GM19324 (cell line): ENCODE measurements at regions not wholly inside any gene's neighbourhood (a gene's known extent, or its start where the extent isn't known, plus 50 kb on each side); places are given as distances from the start of the nearest gene placed in this dataset.

Source experiments
- ATAC-seq: cut with Tn5 transposase; IDR thresholded peaks from one replicate; pipeline ENCODE4 v1.9.1; 2021; ENCODE audit warnings: mild to moderate bottlenecking, moderate library complexity; ENCODE audit not compliant: unreplicated experiment, low FRiP score

DNA sequence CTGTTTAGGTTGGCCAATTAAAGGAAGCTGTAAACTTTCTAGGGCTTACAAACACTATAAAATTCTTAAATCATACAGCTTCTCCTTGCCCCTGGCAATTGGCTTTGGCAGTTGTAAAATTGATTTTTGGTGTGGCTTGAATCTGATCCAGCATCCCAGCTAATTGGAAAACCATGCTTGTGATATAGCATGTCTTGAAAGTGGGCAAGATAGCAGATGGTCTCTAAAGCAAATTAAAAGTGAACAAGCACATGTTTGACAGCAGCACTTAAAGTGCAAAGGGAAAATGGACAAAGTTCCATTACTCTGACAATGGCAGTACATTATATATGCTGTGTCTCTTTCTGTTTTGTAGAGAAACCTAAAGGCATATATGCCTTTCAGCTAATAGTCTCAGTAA is 302.9 kb upstream of the NXPH2 start:
- no peak for ATAC-seq

DNA sequence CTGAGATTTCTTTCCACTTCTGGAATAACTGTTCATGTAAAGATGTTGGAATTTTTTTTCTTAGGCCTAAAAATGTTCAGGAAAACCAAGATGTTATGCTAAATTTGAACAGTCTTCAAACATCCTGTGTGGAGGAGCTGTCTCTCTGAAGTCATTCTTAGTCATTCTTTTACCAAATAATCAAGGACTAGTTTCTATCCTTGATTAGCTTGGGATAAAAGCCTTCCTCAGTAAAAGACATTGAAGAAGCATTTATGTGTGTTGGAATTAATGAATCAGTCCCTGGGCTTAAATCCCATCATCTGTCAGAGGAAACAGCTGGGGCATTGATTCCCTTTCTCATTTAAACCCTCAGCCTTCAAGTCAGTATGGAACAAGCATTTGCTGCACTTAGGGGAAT is 300.1 kb upstream of the NXPH2 start:
- ATAC-seq = no peak

DNA sequence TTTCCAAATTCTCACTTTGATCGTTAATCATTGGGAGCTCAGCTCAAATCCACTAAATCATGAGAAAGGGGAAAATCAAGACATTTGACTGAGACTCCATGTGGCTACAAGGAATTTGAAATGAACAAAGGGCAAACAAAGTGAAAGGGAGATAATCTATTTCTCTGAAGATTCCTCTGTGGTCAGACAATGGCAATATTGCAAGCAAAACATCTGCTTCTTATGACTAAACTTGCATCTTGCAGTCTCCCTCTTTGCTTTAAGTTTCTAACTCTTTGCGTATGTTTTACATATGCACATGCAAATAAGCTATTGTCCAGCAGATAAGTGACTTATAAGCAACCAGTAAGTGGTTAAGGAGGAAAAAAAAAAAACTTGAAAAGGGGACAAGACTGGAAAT is 299.1 kb upstream of the NXPH2 start:
- no peak for ATAC-seq

DNA sequence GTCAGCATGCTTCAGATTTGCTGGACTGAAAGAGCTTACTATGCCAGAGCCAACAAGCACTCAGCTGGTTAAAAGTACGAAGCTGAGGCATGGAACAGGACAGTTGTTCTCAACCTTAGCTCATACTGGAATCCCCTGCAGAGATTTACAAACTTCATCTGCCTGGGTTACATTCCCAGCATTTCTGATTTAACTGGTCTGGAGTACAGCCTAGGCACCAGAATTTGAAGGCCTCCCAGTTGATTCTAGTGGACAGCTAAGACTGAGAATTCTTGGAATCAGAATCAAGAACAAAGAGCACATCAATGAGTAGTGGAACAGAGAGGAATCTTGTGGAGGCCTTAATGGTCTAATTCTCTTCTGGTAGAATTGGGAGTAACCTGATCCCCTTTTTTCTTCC is 298.2 kb upstream of the NXPH2 start:
- ATAC-seq = no peak

DNA sequence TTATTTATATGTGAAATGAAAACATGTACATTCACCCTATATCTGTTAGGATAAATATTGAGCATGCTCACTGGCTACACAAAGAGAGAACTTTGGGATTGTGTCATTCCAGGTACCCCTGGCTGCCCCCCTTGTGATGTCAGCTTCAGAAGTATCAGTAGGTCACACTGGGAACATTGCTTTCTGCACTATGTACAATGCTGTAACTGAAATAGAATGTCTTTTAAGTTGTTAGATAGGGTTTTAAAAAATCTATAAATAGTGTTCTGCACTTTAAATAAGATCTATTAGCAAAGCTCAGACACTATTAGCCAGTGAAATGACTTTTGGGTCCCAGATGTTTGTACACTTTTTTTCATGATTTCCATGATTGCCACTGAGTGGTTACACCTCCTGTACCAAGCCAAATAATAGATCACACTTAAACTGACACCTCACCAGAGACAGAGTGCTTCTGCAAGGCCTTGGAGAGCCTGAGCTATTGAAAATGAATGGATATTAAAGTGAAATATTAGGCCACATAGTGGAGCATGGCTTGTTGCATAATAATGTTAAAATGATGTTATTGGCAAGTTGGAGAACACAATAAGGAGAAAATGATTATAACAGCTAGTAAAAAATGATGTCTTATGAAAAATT is 297.0 kb upstream of the NXPH2 start:
- ATAC-seq = no peak

DNA sequence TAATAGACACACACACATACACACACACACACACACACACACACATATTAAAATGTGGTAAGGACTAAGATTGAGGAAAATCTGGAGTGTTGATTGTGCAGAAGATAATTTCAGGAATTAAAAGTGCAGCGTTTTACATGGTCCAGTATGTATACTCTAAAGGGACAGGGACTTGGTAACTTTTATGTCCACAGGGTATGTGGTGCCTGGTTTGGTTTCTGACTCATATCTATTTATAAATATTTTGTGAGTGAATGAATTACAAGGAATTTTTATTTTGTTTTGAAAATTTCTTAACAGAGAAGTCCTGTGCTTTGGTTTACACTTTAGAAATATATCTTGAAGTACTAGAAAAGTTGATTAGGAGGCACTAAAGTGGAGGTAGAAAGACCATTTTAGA is 287.7 kb upstream of the NXPH2 start:
- ATAC-seq = no peak

DNA sequence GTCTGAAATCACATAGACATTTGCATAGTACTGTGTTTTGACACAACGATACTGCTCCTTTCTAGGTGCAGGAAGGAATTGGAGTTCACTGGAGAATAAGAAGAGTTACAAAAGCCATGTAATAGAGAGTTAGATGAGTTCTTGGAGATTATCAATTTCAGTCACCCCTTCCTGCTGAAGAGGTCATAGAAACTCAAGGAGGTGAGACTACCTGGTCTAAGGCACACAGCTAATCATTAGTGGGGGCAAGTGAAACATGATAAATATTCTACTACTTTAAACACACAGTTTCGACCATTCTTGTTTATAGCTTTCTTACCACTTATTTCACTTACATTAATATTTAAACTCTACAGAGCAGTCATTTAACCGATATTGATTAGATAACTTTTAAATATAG is 286.9 kb upstream of the NXPH2 start:
- no peak for ATAC-seq

DNA sequence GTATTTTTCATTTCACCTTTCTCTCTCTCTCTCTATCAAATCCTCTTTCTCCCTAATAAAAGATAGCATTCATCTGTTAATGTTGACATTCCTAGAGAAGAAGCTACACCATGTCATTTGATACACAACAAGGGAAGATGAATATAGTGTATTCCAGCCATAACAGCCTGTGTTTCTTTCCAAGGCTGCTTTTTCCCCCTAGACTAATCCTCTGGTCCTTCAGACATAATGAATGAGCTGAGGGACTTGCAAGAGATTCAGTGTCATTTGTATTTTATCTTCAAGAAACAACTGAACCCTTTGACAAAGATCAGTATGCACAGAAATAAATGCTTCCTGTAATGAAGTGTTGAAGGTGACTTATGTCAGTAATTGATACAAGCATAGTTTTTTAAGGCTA is 284.0 kb upstream of the NXPH2 start:
- ATAC-seq = no peak

DNA sequence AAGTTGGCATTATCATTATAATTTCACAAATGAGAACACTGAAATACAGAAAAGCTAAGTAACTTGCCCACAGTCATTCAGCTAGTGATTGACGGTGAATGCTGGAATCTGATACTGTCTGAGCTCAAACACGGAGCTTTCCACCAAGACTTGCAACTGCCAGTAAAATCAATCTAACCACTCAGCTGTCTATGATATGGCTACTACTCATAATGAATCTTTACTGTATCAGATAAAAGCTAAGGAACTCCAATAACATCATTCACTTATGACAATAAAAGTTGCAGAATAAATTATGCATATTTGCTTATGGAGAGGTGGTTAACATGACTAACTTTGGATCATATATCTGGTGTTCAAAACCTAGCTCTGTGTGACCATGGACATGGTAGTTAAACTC is 279.4 kb upstream of the NXPH2 start:
- ATAC-seq = no peak

DNA sequence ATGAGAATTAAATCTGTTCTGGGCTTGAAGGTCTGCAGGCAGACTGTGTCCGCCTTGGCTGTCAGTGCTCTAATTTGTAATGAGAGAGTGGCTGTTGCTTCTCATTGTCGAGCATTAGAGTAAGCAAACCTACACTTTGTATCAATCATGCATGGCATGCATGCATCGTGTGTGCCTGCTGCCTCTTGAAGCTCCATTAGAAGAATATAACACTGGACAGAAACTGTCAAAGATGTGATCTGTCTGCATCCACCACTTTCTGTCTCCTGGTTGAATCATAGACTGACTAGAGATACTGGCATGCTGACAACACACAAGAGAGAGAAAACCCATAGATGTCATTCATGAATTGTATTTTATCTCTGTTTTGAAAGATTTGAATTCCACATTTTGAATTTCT is 275.0 kb upstream of the NXPH2 start:
- no peak for ATAC-seq

DNA sequence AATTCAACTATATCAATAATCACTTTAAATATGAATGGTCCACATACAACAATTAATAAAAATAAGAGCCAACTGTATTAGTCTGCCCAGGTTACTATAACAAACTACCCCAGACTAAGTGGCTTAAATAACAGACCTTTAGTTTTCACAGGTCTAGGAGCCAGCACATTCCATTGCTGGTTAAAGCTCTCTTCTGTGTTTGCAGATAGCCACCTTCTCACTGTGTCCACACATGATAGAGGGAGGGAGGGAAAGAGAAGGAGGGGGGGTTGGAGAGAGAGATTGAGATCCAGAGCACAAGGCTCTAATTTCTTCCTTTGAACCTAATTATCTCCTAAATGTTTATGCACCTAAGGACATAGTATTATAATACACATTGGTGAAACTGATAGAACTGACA is 267.8 kb upstream of the NXPH2 start:
- no peak for ATAC-seq

DNA sequence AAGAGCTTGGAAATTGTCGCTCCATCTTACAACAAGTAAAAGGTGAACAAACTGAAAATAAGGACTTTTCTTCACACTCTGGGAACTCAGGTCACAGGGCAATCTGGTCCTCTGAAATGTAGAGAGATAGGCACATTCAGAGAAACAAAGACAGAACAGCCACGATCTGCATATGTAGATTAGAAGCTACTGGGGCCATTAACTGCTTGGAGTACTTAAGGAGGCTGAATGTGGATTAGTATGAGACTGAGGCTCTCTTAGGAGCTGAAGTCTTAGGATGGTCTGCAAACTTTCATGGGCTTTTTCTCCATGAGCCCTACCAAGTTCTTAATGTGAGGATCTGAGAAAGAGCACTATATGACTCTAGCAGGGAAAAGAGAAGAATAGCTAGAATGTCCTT is 265.3 kb upstream of the NXPH2 start:
- ATAC-seq = no peak

DNA sequence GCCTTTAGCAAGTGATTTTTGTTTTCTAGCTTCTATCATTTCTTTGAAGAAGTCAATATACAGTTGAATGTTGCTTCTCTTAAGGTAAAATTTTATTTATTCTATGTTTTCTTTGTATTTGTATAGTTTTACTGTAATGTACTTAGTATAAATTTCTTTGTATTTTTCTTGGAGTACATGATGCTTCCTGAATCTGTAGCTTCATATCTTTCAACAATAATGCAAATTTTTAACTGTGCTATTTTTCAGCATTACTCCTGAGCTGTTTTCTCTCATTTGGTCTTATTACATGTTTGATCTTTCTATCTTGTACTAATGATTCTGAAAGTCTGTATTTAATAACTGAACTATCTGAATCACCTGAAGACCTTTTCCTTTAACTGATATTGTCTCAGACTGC is 253.9 kb upstream of the NXPH2 start:
- no peak for ATAC-seq

DNA sequence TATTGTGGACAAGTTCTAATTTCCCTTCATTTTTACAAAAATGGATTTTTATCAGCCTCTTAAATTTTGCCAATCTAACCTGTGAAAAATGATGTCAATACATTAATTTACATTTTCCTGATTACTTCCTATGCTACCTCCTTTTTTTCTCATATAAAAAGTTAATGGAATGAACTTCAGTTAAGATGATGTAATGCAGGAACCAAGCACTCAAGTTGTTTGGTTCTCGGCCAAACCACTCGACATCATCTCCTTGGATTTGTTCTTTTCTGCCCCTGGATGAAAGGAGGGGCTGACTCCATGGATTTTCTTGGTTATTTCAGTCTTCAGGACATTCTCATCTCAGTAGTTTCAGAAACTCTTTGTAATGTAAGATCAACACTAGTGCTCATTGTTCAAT is 253.1 kb upstream of the NXPH2 start:
- no peak for ATAC-seq

DNA sequence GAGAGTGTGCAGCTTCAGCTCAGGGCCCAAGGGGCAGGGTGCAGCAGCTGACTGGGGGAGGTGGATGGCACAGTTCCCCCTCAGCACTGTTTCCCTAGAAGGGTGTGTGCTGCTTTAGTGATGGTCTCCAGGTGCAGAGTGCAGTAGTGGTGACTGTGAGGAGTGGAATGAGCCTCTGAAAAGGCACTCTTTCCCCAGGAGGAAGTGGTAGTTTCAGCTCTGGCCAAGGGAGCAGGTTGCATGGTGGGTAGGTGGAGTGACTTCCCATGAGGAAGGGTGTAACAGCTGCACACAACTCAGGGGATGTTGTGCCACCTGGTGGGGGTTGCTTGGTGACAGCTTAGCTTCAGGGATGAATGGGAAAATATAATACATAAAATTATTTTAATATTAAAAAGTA is 251.5 kb upstream of the NXPH2 start:
- ATAC-seq = no peak

DNA sequence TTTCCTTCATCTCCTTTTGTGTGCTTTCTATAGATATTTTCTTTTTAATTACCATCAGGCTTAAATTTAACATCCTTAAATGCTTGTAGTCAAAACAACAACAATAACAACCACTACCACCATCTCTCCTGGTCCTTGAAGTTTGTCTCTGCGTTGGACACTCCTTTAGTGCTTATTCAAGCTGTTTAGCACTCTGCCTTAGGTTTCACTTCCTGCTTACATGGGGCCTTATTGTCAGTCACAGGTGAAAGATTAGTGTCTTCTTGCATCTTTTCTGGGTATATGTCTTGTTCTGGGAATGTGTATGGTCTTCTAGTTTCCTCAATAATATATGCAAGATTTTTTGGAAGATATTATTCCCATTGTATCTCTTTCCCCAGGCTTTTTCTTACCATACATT is 240.1 kb upstream of the NXPH2 start:
- ATAC-seq = no peak

DNA sequence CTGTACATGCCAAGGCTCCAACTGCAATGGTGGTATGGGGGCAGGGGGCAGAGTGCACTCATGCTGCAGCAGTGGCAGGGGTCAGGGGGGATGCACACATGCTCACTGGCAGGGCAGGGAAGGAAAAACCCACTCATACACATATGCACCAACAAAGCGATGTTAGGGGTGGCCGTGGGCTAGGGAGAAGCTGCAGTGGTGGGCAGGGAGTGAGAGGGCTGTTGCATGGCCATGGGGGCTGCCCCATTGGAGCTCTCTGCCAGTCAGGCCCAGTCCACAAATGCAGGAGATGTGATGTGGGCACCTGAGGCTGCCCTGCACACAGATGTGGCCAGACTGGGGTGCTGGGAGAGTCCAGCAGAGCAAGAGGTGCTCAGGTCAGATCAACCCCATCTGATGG is 238.1 kb upstream of the NXPH2 start:
- no peak for ATAC-seq

DNA sequence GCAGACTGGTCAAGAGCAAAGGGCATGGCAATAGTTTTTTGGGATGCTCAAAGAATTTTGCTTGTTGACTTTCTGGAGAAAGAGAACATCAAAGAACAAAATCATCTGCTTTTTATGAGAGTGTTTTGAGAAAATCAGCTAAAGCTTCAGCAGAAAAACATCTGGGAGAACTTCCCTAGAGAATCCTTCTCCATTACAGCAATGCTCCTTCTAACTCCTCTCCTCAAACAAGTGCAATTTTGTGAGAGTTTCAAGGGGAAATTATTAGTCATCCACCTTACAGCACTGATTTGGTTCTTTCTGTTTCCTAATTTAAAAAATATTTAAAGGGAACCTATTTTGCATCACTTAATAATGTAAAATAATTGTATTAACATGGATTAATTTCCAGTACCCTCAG is 226.9 kb upstream of the NXPH2 start:
- no peak for ATAC-seq

DNA sequence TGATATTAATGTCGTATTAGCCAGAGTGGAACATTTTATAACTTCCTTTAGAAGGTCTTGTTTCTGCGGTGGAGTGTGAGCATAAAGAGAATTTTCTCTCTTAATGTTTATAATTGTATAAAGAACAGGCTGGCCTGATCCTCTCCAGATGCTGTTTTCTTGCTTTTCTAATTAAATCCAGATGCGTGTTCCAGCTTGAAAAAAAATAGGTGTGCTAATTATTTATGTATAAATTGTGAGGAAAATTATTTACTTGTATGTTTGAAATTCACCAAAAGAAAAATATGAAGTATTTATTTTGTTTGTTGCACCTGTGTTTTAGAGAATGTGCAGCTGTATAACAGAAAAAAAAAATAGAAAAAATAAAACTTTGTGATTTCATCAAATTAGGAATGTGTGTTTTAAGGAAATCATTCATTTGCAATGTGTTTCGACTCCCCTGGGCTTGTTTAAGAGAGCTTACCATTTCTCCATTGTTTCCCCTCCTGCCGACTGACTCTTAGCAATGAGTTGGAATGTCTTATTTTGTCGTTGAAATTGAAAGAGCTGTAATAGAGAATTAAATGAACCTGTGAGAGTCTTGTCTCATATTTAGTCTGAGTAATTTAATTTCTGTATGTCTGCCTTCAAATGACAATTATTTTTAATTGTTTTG is 220.1 kb upstream of the NXPH2 start:
- no peak for ATAC-seq

DNA sequence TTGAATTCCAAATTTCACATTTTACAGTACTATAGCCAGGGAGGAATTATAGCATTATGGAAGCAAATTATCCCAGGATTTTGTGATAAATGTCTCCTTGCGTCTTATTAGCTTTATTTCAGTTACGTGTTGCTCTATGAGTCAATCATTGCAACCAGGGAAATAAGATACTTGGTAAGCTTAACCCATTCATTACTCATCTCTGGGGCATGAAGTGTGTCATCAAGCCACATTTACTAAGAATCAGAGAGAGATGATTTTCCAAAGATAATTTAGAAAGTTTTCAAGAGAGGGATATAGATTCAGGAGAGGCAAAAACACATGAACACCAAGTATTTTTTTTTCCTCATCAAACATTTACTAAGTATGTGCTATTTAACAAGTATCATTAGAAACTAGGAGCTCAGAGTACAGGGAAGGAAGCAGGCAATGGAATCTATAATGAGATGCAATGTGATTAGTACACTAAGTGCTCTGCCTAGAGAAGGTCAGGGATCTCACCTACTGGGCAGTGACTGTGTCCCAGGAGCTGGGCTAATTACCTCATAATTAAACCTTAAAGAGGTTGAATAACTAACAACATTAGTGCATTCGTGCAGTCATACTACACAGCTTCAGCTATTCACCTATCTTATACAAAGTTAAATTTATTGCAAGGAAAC is 217.8 kb upstream of the NXPH2 start:
- no peak for ATAC-seq

DNA sequence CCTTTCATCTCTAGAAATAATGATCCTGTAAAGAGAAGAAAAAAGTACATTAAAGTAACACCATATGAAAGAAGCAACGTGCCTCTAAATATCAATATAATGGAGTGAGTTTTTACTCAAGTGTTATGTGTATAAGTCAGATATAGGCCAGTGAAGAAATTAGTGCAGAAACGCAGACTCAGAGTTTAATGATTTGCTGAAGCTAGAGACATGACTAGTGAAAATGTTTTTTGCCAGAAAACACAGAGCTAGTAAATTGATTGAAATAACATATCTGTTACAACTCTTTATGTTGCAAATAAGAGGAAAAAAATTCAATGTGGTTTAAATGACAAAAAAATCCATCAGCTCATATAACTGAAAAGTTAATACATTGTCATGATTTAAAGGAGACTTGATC is 217.2 kb upstream of the NXPH2 start:
- ATAC-seq = no peak

DNA sequence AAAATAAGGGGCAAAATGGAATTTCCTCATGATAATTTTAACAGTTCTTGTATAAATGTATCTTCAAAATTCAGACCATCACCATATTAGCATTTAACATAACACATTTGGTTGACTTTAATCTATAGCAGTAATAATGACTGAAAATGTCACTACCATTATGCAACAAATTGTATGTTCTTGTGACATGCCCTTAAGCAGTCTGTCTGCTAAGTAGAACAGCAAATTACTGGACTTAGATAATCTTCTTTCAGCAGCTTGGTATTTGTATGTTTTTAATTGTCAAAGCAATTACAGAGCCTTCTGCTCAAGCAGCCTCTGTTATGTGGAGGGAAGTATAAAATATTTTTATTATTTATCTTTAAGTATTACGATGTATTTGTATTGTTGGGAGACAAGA is 214.3 kb upstream of the NXPH2 start:
- ATAC-seq = no peak
